Parathyroid adenoma (tissue), 2 donors: ENCODE measurements at regions not wholly inside any gene's neighbourhood (a gene's known extent, or its start where the extent isn't known, plus 50 kb on each side); places are given as distances from the start of the nearest gene placed in this dataset.
"Not testable (repeated sequence)": the region's sequence is repeated elsewhere in the genome, so short reads cannot be mapped to it uniquely, and the experiment has no call there.

Experiments
- H2AFZ ChIP-seq: fragments of 300-600 bp; sonication (generic); one replicate; pipeline ENCODE4 v1.7.0; 2017; ENCODE audit warnings: antibody characterized with exemption, mild to moderate bottlenecking
- H3K27ac ChIP-seq: fragments of 300-600 bp; sonication (generic); one replicate; pipeline ENCODE4 v1.7.0; 2017
- H3K27me3 ChIP-seq: fragments of 300-600 bp; sonication (generic); one replicate; pipeline ENCODE4 v1.7.0; 2017; ENCODE audit warnings: low read length; ENCODE audit not compliant: control insufficient read depth, insufficient read depth
- H3K36me3 ChIP-seq: fragments of 300-600 bp; sonication (generic); one replicate; pipeline ENCODE4 v1.7.0; 2017; ENCODE audit warnings: low read length; ENCODE audit not compliant: control insufficient read depth, insufficient read depth
- H3K4me1 ChIP-seq: fragments of 300-600 bp; sonication (generic); one replicate; pipeline ENCODE4 v1.7.0; 2017; ENCODE audit warnings: control low read depth
- H3K4me2 ChIP-seq: fragments of 300-600 bp; sonication (generic); one replicate; pipeline ENCODE4 v1.7.0; 2017; ENCODE audit warnings: low read length
- H3K4me3 ChIP-seq: fragments of 300-600 bp; sonication (generic); one replicate; pipeline ENCODE4 v1.7.0; 2017; ENCODE audit warnings: low read depth, low read length
- H3K79me2 ChIP-seq: fragments of 300-600 bp; sonication (generic); one replicate; pipeline ENCODE4 v1.7.0; 2017; ENCODE audit warnings: control low read depth
- H3K9ac ChIP-seq: fragments of 300-600 bp; sonication (generic); one replicate; pipeline ENCODE4 v1.7.0; 2017; ENCODE audit warnings: mild to moderate bottlenecking
- H3K9me3 ChIP-seq: fragments of 300-600 bp; sonication (generic); one replicate; pipeline ENCODE4 v1.7.0; 2017; ENCODE audit warnings: low read length; ENCODE audit not compliant: control insufficient read depth
- CTCF ChIP-seq: fragments of 300-600 bp; sonication (generic); IDR thresholded peaks from one replicate; pipeline ENCODE4 v1.7.0; 2017; ENCODE audit warnings: antibody characterized with exemption, mild to moderate bottlenecking
- donor health status: primary hyperparathyroidism.

GRCh38 chr15:96053781-96054428, 276.6 kb upstream of the NR2F2 start:
- no peak overlapping the region for H3K9ac ChIP-seq
- no peak for TF ChIP-seq CTCF
- H3K27ac ChIP-seq, result peak overlapping the region; percentile 5
- H3K36me3 ChIP-seq, result no peaks in the 10 kb centered on the region
- no peaks in the 10 kb centered on the region for H3K79me2 ChIP-seq
- H3K4me2 ChIP-seq, result peak overlapping the region; percentile 55
- no peaks in the 10 kb centered on the region for H3K4me1 ChIP-seq
- peak overlapping the region; percentile 82 for H2AFZ ChIP-seq
- no peaks in the 10 kb centered on the region for H3K27me3 ChIP-seq
- H3K4me3 ChIP-seq, result no peak overlapping the region
- no peaks in the 10 kb centered on the region for H3K9me3 ChIP-seq

- H3K27me3 ChIP-seq, result no peaks in the 10 kb centered on the region
- no peak overlapping the region for H3K9ac ChIP-seq
- no peak overlapping the region for H3K4me3 ChIP-seq
- H3K36me3 ChIP-seq, result no peaks in the 10 kb centered on the region
- H3K79me2 ChIP-seq, result no peaks in the 10 kb centered on the region
- H3K9me3 ChIP-seq, result no peaks in the 10 kb centered on the region
- no peaks in the 10 kb centered on the region for H3K4me1 ChIP-seq
- no peak overlapping the region for H3K27ac ChIP-seq
- H2AFZ ChIP-seq, result no peak overlapping the region
- no peak for TF ChIP-seq CTCF
- H3K4me2 ChIP-seq, result no peak overlapping the region
Measured at GRCh38 chr15:96054621-96055020, 275.9 kb upstream of the NR2F2 start.

- no peaks in the 10 kb centered on the region for H3K9me3 ChIP-seq
- H3K4me1 ChIP-seq, result no peaks in the 10 kb centered on the region
- H3K4me2 ChIP-seq, result no peak overlapping the region
- H3K9ac ChIP-seq, result no peak overlapping the region
- H3K4me3 ChIP-seq, result no peak overlapping the region
- H3K27ac ChIP-seq, result no peak overlapping the region
- no peaks in the 10 kb centered on the region for H3K79me2 ChIP-seq
- no peaks in the 10 kb centered on the region for H3K36me3 ChIP-seq
- H3K27me3 ChIP-seq, result no peaks in the 10 kb centered on the region
- no peak for TF ChIP-seq CTCF
- H2AFZ ChIP-seq, result no peak overlapping the region
Measured at GRCh38 chr15:96058103-96058851, 272.2 kb upstream of the NR2F2 start.

- H3K4me2 ChIP-seq, H3K27me3 ChIP-seq, H3K79me2 ChIP-seq, H3K36me3 ChIP-seq, H2AFZ ChIP-seq, H3K4me3 ChIP-seq, H3K9me3 ChIP-seq, H3K4me1 ChIP-seq, H3K27ac ChIP-seq, H3K9ac ChIP-seq: not testable (repeated sequence)
Measured at GRCh38 chr15:96058852-96059103, 271.7 kb upstream of the NR2F2 start.

GRCh38 chr15:96060591-96060990, 269.9 kb upstream of the NR2F2 start:
- not testable (repeated sequence) for H3K36me3 ChIP-seq, H3K4me1 ChIP-seq, H3K27me3 ChIP-seq, H3K27ac ChIP-seq, H3K9ac ChIP-seq, H2AFZ ChIP-seq, H3K79me2 ChIP-seq, H3K4me2 ChIP-seq, H3K4me3 ChIP-seq, H3K9me3 ChIP-seq

- Histone ChIP-seq H3K4me2 (no peak overlapping the region), H3K9ac (no peak overlapping the region), H3K4me3 (no peak overlapping the region), H3K79me2 (no peaks in the 10 kb centered on the region), H3K4me1 (no peaks in the 10 kb centered on the region), H3K9me3 (no peaks in the 10 kb centered on the region), H3K36me3 (no peaks in the 10 kb centered on the region), H3K27ac (no peak overlapping the region), H2AFZ (no peak overlapping the region), H3K27me3 (no peaks in the 10 kb centered on the region)
- TF ChIP-seq CTCF, result no peak
Measured at GRCh38 chr15:96064351-96064756, 266.1 kb upstream of the NR2F2 start.
